ENCODE measurements at regions not wholly inside any gene's neighbourhood (a gene's known extent, or its start where the extent isn't known, plus 50 kb on each side); places are given as distances from the start of the nearest gene placed in this dataset.

GRCh38 chr11:92838759-92839310 is 130.6 kb upstream of the MTNR1B start:
- Histone ChIP-seq H3K27ac (no peak overlapping the region), H3K36me3 (no peaks in the 10 kb centered on the region)
- TF ChIP-seq CTCF (IDR thresholded peaks at IDR 0.05) = no peak

GRCh38 chr11:92839450-92839849 is 130.0 kb upstream of the MTNR1B start:
- Histone ChIP-seq H3K9me3 (no peaks in the 10 kb centered on the region), H3K27ac (no peak overlapping the region), H3K36me3 (no peaks in the 10 kb centered on the region), H3K4me1 (no peaks in the 10 kb centered on the region), H3K4me3 (no peak overlapping the region), H3K27me3 (no peaks in the 10 kb centered on the region)
- TF ChIP-seq CTCF (IDR thresholded peaks at IDR 0.05) = no peak
- DNase-seq (ENCODE audit: low spot score) = no peak

More at GRCh38 chr11:92838759-92839310, 130.6 kb upstream of the MTNR1B start:
- H3K4me3 ChIP-seq = no peak overlapping the region
- no peaks in the 10 kb centered on the region for H3K9me3 ChIP-seq
- H3K4me1 ChIP-seq = no peaks in the 10 kb centered on the region
- DNase-seq (ENCODE audit: low spot score) = no peak
- H3K27me3 ChIP-seq = no peaks in the 10 kb centered on the region

- no peaks in the 10 kb centered on the region for H3K27me3 ChIP-seq
- no peaks in the 10 kb centered on the region for H3K9me3 ChIP-seq
- no peak overlapping the region for H3K27ac ChIP-seq
- no peaks in the 10 kb centered on the region for H3K36me3 ChIP-seq
- no peaks in the 10 kb centered on the region for H3K4me1 ChIP-seq
- H3K4me3 ChIP-seq = no peak overlapping the region
- TF ChIP-seq CTCF (IDR thresholded peaks at IDR 0.05) = no peak
- no peak for DNase-seq (ENCODE audit: low spot score)
Observed at GRCh38 chr11:92841719-92842118, 127.7 kb upstream of the MTNR1B start.

GRCh38 chr11:92843455-92843854 is 126.0 kb upstream of the MTNR1B start:
- Histone ChIP-seq H3K9me3 (no peaks in the 10 kb centered on the region), H3K4me1 (no peaks in the 10 kb centered on the region), H3K36me3 (no peaks in the 10 kb centered on the region), H3K27ac (no peak overlapping the region), H3K27me3 (no peaks in the 10 kb centered on the region), H3K4me3 (no peak overlapping the region)
- DNase-seq (ENCODE audit: low spot score) = no peak
- no peak for TF ChIP-seq CTCF (IDR thresholded peaks at IDR 0.05)

- H3K36me3 ChIP-seq = no peaks in the 10 kb centered on the region
- H3K27ac ChIP-seq = no peak overlapping the region
Observed at GRCh38 chr11:92844197-92844596, 125.3 kb upstream of the MTNR1B start.

More at GRCh38 chr11:92844197-92844596, 125.3 kb upstream of the MTNR1B start:
- no peak overlapping the region for H3K4me3 ChIP-seq
- no peak for DNase-seq (ENCODE audit: low spot score)
- no peaks in the 10 kb centered on the region for H3K9me3 ChIP-seq
- no peaks in the 10 kb centered on the region for H3K4me1 ChIP-seq
- no peaks in the 10 kb centered on the region for H3K27me3 ChIP-seq
- no peak for TF ChIP-seq CTCF (IDR thresholded peaks at IDR 0.05)

Measured in right atrium auricular region (tissue), 2 donors.